ENCODE measurements at regions not wholly inside any gene's neighbourhood (a gene's known extent, or its start where the extent isn't known, plus 50 kb on each side); places are given as distances from the start of the nearest gene placed in this dataset.

- Histone ChIP-seq H3K4me3 (no peak overlapping the region), H3K36me3 (no peaks in the 10 kb centered on the region), H3K27ac (no peak overlapping the region), H3K4me1 (no peaks in the 10 kb centered on the region), H3K27me3 (no peaks in the 10 kb centered on the region), H3K9me3 (no peaks in the 10 kb centered on the region)
- WGBS, 5 donors = 84 to 87% (median 86%) methylated on average over 10 of the region's 10 CpGs
- DNase-seq = no peak
- intact Hi-C loops (cut with DNase I; ENCODE audit: low total_unique reads) = no loop called here
- TF ChIP-seq POLR2A (IDR thresholded peaks at IDR 0.05) = no peak
These were observed 1002.7 kb upstream of the PCDH7 start for GRCh38 chr4:29717287-29718057.

DNA sequence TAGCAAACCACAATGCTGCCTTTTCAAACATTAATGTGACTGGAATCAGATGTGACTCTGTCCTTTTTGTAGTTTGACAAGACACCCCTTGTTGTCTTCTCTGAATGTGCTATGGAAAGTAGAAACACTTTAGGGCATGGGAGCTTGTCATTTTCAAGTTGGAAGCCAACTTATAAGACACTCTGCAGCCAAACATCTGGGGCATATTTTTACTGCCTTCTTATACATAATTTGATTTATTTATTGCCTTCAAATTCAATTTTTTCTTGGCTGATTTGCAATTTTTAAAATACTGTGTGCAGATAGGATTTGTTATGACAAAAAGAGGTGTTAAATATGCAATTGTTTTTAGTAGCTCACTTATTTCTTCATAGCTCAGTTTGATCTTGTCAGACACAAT lies 1002.0 kb upstream of the PCDH7 start:
- Histone ChIP-seq H3K4me3 (no peak overlapping the region), H3K36me3 (no peaks in the 10 kb centered on the region), H3K27ac (no peak overlapping the region), H3K4me1 (no peaks in the 10 kb centered on the region), H3K9me3 (no peaks in the 10 kb centered on the region), H3K27me3 (no peaks in the 10 kb centered on the region)
- DNase-seq = no peak
- TF ChIP-seq EP300 (IDR thresholded peaks at IDR 0.05) (no peak), POLR2AphosphoS5 (IDR thresholded peaks at IDR 0.05) (no peak), CTCF (IDR thresholded peaks at IDR 0.05) (no peak), POLR2A (IDR thresholded peaks at IDR 0.05) (no peak)
- intact Hi-C loops (cut with DNase I; ENCODE audit: low total_unique reads) = no loop called here

GRCh38 chr4:29722253-29722652 lies 997.9 kb upstream of the PCDH7 start:
- no peak for DNase-seq
- 78 to 84% (median 80%) methylated on average over 6 of the region's 6 CpGs for WGBS, 5 donors
- intact Hi-C loops (cut with DNase I; ENCODE audit: low total_unique reads) = no loop called here

GRCh38 chr4:29726938-29727337 lies 993.2 kb upstream of the PCDH7 start:
- DNase-seq = no peak
- Histone ChIP-seq H3K4me1 (no peaks in the 10 kb centered on the region), H3K4me3 (no peak overlapping the region), H3K9me3 (no peaks in the 10 kb centered on the region), H3K36me3 (no peaks in the 10 kb centered on the region), H3K27me3 (no peaks in the 10 kb centered on the region), H3K27ac (no peak overlapping the region)
- intact Hi-C loops (cut with DNase I; ENCODE audit: low total_unique reads) = no loop called here
- TF ChIP-seq POLR2AphosphoS5 (IDR thresholded peaks at IDR 0.05) (no peak), CTCF (IDR thresholded peaks at IDR 0.05) (no peak), POLR2A (IDR thresholded peaks at IDR 0.05) (no peak), EP300 (IDR thresholded peaks at IDR 0.05) (no peak)
- WGBS, 5 donors = 63 to 76% (median 71%) methylated on average over 3 of the region's 3 CpGs

More at GRCh38 chr4:29722253-29722652, 997.9 kb upstream of the PCDH7 start:
- H3K27ac ChIP-seq = no peak overlapping the region
- no peak for TF ChIP-seq EP300 (IDR thresholded peaks at IDR 0.05)
- TF ChIP-seq POLR2AphosphoS5 (IDR thresholded peaks at IDR 0.05) = no peak
- no peak for TF ChIP-seq POLR2A (IDR thresholded peaks at IDR 0.05)
- no peak for TF ChIP-seq CTCF (IDR thresholded peaks at IDR 0.05)
- H3K4me3 ChIP-seq = no peak overlapping the region
- no peaks in the 10 kb centered on the region for H3K36me3 ChIP-seq
- H3K9me3 ChIP-seq = no peaks in the 10 kb centered on the region
- no peaks in the 10 kb centered on the region for H3K4me1 ChIP-seq
- H3K27me3 ChIP-seq = no peaks in the 10 kb centered on the region
